ENCODE measurements at regions not wholly inside any gene's neighbourhood (a gene's known extent, or its start where the extent isn't known, plus 50 kb on each side); places are given as distances from the start of the nearest gene placed in this dataset.

DNA sequence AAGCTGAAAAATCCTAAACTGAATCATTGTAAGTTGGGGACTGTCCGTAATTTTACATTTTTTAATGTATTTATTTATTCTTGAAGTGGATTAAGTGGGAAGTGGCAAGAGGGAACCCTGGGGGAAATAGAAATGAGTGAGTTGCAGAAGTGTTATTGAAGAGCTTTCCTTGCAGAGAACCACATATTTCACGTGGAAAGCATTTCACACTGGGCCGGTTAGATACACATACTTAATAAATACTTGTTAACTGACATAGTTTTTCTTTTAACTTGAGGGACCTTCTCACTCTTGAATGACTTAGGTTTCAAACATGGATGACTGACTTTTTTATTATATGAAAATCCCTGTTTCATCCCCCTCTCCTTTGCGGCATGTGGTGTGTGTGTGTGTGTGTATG, 239.3 kb downstream of the LMO4 start:
- TF ChIP-seq, protein P1, sequence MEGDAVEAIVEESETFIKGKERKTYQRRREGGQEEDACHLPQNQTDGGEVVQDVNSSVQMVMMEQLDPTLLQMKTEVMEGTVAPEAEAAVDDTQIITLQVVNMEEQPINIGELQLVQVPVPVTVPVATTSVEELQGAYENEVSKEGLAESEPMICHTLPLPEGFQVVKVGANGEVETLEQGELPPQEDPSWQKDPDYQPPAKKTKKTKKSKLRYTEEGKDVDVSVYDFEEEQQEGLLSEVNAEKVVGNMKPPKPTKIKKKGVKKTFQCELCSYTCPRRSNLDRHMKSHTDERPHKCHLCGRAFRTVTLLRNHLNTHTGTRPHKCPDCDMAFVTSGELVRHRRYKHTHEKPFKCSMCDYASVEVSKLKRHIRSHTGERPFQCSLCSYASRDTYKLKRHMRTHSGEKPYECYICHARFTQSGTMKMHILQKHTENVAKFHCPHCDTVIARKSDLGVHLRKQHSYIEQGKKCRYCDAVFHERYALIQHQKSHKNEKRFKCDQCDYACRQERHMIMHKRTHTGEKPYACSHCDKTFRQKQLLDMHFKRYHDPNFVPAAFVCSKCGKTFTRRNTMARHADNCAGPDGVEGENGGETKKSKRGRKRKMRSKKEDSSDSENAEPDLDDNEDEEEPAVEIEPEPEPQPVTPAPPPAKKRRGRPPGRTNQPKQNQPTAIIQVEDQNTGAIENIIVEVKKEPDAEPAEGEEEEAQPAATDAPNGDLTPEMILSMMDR (IDR thresholded peaks at IDR 0.05; ENCODE audit: insufficient read depth, low read depth, low read length) = no peak
- TF ChIP-seq EZH2 (IDR thresholded peaks at IDR 0.05; ENCODE audit: insufficient read depth, low read length) = no peak
